GM12878 (cell line): ENCODE measurements at regions not wholly inside any gene's neighbourhood (a gene's known extent, or its start where the extent isn't known, plus 50 kb on each side); places are given as distances from the start of the nearest gene placed in this dataset.

Experiments
- CEBPB ChIP-seq, 2 experiments: fragments of 150-350 bp in 1 of 2; IDR thresholded peaks; 2 replicates each; pipeline ENCODE4 v1.6.1; 2012 to 2014; ENCODE audit warnings: low read depth in 2 of 2, low read length in 2 of 2, borderline replicate concordance in 1 of 2, inconsistent platforms in 1 of 2
- CTCF ChIP-seq, 3 experiments: IDR thresholded peaks in 2 of 3; conservative IDR thresholded peaks in 1 of 3; 2 replicates each; pipeline ENCODE4 v1.5.1; 2011; ENCODE audit warnings: low read depth in 3 of 3, low read length in 3 of 3, mild to moderate bottlenecking in 3 of 3, control low read depth in 2 of 3, moderate library complexity in 2 of 3, inconsistent platforms in 1 of 3, mixed read lengths in 1 of 3; ENCODE audit not compliant: control insufficient read depth in 2 of 3, insufficient read depth in 1 of 3; ENCODE audit errors: extremely low read depth in 1 of 3
- EP300 ChIP-seq, 2 experiments: fragments of 150-350 bp in 1 of 2; IDR thresholded peaks; 2 replicates each; pipeline ENCODE4 v1.6.1; 2011 to 2012; ENCODE audit warnings: low read depth in 2 of 2, low read length in 2 of 2, borderline replicate concordance in 1 of 2, improper control_type of control experiment in 1 of 2, inconsistent platforms in 1 of 2; ENCODE audit not compliant: control insufficient read depth in 1 of 2
- ETV6 ChIP-seq, 2 experiments: fragments of 450-650 bp in 1 of 2; IDR thresholded peaks in 1 of 2; conservative IDR thresholded peaks in 1 of 2; 2 replicates each; pipeline ENCODE4 v1.6.1; 2014; ENCODE audit warnings: antibody characterized with exemption in 1 of 2, borderline replicate concordance in 1 of 2, low read depth in 1 of 2, mild to moderate bottlenecking in 1 of 2, moderate library complexity in 1 of 2
- FOS ChIP-seq: IDR thresholded peaks from 3 replicates; pipeline ENCODE4 v1.6.1; 2011; ENCODE audit warnings: borderline replicate concordance; ENCODE audit not compliant: insufficient read length; ENCODE audit errors: extremely low read depth
- FOXK2 ChIP-seq: fragments of 450-650 bp; IDR thresholded peaks from 2 replicates; pipeline ENCODE4 v1.6.1; 2017; ENCODE audit warnings: mild to moderate bottlenecking, moderate library complexity
- MAX ChIP-seq: IDR thresholded peaks from 2 replicates; pipeline ENCODE4 v1.6.1; 2012; ENCODE audit warnings: low read depth, low read length, improper control_type of control experiment
- POLR2AphosphoS5 ChIP-seq: IDR thresholded peaks from 2 replicates; pipeline ENCODE4 v1.6.1; 2011; ENCODE audit warnings: mild to moderate bottlenecking, low read length, inconsistent platforms

GRCh38 chr6:155587817-155588216 lies 132.2 kb upstream of the NOX3 start:
- TF ChIP-seq ETV6 (conservative IDR thresholded peaks at IDR 0.05 in 1 of 2, IDR thresholded peaks at IDR 0.05 in 1 of 2; ENCODE audit: borderline replicate concordance in 1 of 2, low read depth in 1 of 2) (no peak), FOS (no peak), MAX (no peak), CTCF (IDR thresholded peaks at IDR 0.05 in 2 of 3, conservative IDR thresholded peaks at IDR 0.05 in 1 of 3; ENCODE audit: control insufficient read depth in 2 of 3, extremely low read depth in 1 of 3, insufficient read depth in 1 of 3, low read depth in 3 of 3, low read length in 3 of 3) (no peak), FOXK2 (no peak), EP300 (IDR thresholded peaks at IDR 0.05; ENCODE audit: borderline replicate concordance in 1 of 2, control insufficient read depth in 1 of 2, low read depth in 2 of 2, low read length in 2 of 2) (no peak), POLR2AphosphoS5 (no peak), CEBPB (IDR thresholded peaks at IDR 0.05; ENCODE audit: borderline replicate concordance in 1 of 2, low read depth in 2 of 2, low read length in 2 of 2) (no peak)
